GM19324 (cell line): ENCODE measurements at regions not wholly inside any gene's neighbourhood (a gene's known extent, or its start where the extent isn't known, plus 50 kb on each side); places are given as distances from the start of the nearest gene placed in this dataset.

Source experiments
- ATAC-seq: cut with Tn5 transposase; IDR thresholded peaks from one replicate; pipeline ENCODE4 v1.9.1; 2021; ENCODE audit warnings: mild to moderate bottlenecking, moderate library complexity; ENCODE audit not compliant: unreplicated experiment, low FRiP score

DNA sequence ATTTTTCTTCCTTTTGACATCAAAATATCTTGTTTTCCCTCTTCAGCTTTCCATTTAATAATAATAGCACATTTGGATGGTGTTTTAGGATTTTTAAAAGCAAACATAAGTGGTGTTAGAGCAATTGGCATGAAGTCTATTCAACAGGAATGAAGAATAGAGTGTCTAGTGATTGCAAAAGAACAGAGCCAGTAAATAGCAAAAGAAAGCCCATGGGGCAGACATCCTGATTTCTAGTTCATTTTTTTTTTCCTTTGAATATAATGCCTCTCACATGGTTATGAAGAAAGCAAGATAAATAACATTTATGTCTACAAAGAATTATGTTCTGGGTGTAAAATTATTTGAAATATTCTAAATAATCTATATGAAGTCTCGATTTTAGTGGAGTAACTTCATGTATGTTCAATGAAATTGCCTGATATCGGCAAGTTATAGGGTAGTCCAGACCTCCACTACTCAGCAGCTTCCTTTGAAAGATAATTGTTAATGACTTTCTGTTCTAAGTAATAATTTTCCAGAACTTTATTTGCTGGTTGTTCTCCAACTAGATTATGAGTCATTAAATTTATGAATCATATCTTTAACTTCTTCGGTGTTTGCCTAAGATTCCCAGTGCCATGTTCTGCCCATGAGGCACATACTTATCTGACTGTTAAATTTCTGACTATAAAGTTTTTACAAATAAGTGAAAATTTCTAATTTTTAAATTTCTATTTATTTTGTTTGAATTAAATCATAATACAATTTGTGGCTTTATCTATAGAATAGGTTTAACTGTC, 587.9 kb downstream of the TLL1 start:
- ATAC-seq = no peak

DNA sequence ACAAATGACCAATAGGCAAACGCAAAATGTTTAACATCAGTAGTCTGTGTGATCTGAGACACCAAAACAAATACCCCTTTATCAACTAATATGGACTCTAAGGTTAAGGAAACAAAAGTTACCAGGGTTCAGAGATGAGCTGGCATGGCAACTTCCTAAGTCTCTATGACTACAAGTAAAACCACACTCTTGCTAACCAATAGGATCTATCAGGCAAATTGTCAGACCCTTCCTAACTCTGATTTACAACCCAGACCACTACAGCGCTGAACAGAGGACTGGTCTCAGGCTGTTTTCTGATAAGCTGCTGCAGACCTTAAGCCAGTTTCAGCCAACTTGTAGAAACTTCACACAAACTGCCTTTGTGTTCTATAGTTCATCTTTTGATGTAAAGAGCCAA, 608.0 kb downstream of the TLL1 start:
- ATAC-seq = no peak

DNA sequence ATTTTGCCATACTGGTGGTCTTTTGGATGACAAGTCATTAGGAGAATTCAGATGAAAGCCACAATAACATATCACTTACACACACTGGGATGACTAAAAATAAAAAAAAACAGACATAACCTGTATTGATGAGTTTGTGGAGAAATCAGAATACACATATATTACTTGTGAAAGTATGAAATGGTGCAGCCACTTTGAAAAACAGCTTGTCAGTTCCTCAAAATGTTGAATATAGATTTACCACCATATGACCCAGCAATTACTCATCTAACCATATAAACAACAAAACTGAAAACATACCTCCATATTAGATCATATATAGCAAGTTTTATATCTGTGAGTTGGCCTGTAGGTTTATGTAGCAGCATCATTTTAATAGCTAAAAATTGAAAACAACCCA, 608.7 kb downstream of the TLL1 start:
- ATAC-seq = no peak

DNA sequence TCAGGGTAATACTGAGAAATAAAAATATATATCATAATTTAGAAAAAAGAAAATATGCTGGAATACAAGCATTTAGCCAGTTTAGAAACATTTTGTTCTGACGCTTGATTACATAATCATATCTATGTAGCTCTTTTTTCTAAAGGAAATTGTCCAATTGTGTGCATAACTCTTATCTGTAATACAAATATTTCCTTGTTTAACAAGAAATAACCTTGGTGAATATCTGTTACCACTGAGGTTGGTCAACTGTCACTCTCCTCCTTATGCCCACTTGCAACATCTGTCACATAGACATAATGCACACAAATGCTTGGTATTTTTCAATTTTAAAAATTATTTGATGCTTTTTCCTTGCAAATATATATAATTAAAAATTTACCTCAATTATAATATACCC, 609.7 kb downstream of the TLL1 start:
- ATAC-seq = no peak

DNA sequence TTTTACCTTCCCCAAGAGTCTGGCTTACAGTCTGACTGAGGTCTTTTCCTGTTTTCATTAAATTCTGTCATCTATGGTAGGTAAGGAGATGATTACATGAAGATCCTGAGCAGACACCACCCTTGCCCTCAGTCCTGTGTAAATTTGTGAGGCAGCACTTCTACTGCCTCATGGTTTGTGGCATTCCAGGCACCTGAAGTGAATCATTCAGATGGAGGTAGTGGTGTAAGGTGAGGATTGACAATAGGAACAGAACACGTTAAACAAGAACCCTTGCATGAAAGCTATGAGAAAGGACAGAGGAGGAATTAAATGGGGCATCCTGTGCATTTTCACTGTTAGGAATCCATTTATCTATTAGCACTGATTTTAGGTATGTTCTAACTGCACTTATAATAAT, 618.6 kb downstream of the TLL1 start:
- ATAC-seq = no peak

DNA sequence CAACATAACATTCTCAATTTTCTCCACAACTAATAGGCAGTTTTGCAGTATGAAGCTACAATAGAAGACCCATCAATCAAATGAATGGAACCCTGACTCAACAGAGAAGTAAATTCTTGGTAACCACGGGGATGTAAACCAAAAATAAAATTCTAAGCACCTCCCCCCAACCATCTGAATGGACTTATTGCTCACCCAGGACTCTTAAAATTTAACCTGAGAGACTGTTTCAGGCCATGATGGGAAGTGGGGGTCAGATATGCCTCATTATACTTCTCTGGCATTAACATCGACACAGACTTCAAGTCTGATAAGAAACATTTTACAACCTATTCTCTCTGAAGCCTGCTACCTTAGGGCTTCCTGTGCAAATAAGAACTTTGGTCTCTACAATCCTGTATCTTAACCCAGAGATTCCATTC, 620.9 kb downstream of the TLL1 start:
- no peak for ATAC-seq

DNA sequence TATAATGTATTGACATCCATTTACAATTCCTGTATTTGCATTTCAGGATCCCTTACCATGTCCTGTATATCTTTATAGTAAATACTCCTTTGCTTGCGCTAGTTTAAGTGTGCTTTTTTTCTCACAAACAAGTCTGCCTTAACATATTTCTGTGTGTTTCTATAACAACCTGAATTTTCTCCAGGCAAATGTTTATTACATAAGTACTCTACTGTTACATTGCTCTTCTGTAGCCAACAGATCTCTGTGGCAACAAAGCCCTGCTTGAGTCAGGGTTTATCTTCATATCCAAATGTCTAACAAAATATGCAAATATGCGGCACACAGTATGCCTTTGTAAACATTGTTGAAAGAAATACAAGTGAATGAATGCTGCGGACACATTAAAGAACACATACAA, 625.5 kb downstream of the TLL1 start:
- ATAC-seq = no peak

DNA sequence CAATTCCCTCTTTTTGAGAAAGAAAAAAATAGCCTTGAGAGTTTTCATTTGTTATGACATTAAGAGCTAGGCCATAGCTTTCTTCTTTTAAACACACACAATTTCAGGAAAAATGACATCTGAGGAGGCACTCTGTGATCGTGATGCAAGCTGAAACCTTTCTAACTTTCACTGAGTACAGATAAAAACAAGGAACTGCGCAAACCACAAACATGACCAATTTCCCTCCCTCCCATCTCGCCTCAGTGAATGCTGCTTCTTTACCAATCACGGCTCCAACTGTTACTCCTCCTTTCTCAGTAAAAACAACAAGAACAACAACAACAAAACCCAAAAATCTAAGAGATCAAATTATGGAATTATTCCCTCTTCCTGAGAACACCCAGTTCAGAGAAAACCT, 626.8 kb downstream of the TLL1 start:
- ATAC-seq = no peak

DNA sequence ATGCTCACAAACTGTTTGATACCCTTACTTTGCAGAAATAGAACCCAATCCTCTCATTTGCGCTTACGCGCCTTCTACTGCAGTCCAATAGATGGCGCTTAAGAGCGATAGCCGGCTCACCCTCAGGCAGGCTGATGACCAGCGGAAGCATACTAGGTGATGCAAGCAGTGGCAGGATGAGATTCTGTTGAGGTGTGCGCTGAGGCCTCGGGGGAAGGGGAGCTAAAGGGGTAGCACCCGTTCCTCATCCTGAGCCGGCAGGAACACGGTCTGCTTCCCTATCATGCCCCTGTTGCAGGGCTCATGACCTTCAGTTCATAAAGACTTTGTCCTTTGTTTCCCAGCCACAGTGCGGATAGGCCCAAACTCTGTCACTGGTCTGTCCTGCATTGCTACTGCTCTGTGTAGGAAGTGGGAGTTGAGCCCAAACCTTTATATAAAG, 628.9 kb downstream of the TLL1 start:
- ATAC-seq = no peak

DNA sequence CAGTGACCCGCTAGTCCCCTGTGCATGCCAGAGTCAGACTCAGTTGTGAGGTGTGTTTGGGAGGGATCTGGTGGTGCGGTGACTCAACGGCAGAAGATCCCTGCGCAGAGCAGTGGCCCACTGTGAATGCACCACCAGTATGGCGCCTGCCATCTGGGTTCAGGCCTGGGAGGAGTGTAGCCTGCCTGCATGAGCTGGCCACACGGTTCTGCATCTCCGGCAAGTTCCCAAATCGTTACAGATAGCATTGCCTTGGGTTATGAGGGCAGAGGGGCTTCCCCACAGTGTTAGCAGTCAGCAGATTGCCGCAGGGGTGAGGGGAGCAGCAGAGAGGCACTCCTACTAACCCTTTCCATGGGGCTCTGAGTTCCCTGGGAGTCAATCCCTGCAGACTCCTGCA, 629.6 kb downstream of the TLL1 start:
- ATAC-seq = no peak

DNA sequence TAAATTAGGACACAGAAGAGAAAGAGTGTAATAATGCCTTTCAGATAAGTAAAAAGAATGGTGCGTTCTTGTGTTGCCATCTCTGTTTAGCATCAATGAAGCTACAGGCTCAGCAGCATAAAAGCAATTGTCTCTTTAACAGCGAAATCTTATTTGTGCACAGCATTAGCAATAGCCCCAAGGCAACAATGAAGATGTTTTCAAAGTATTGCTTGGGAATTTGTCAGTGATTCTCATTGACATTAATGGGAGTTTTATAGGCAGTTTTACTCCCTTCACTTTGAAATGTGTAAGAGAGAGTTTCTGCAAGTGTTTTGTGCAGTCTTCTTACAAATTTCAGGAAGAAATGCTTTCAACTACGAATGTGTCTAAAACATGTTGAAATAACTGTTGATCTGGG, 633.0 kb downstream of the TLL1 start:
- ATAC-seq = no peak

DNA sequence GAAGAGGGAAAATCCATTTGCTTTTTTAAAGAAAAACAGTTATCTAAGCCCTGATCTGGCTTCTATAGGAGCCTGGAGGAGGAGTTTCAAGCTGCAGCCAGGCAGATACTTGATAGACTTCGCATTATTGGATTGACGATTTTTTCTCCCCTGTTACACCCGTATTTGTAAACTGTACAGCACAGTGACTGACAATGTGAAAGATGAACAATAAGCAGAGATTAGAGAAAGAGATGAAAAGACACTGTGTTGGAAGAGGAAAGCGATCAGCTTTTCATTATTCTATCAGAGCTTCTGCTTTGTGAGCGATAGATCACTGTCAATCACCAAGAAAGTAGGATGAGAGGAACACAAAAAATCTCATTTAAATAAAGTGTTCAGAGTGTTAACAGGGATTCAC, 639.2 kb downstream of the TLL1 start:
- ATAC-seq = no peak

DNA sequence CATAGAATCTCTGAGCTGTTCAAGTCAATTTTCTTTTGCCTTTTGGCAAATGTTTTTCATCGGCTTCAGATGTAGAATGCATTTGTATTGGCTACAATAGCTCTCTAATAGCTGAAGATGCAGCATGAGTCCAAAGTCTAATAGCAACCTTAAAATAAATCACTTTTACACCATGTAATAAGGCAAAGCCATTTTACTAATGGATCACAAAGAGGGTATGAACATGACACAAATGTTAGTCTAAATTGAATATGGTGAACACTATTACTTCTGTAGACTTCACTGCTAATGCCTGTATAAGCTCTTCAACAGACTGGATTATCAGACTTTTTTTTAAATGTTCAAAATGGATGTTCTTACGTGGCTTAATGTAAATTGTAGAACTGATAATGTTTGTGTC, 645.3 kb downstream of the TLL1 start:
- no peak for ATAC-seq

DNA sequence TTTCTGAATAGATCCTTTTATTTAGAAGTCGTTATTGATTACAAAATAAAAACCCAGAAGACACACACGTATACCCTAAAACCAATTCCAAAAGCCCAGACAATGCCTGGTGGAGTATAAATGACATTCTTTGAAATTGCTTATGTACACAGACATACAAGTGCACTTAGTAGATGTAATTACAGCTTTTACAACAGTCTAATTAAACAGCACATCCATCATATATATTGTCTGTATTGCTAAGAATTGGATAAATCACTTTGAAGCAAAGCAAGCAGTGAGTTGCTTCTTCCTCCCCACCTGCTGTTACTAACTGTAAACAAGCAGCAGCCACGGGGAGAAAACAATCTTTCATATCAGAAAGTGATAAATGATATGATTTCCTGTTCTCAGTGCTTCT, 645.7 kb downstream of the TLL1 start:
- ATAC-seq = no peak

DNA sequence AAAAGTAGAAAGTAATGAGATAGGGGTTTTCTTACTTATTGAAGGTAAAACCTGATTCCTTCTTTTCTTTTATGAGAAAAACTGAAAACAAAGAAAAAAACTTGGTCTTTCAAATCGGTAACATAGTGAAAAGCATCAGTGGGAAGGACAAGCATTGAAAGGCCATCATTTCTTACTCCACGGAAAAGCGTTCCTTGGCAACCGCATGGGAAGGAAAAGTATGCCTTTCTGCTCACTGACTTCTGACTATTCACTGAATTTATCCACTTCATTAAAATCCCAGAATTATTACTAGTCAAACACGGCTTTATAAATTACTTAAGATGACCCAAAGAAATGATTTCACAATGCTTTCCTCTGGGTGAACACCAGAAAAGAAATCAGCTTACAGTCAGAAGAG, 646.7 kb downstream of the TLL1 start:
- ATAC-seq = no peak

DNA sequence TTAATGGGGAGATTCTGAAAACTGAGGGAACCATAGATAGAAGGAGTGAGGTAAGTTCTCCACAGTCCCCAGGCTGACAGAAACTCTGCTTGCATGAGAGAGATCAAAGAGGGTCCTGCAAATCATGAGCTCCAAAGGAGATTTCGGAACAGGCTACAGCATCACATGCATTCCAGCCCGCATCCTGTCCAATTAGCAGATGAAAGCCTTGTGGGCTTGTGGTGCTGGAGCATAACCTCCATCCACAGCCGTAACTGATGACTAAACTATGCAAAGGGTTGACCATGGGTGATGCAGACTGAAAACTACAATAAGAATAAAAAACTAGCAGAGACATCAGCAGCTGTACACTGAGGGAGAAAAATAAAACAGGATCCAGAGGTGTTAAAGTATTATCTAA, 654.5 kb downstream of the TLL1 start:
- no peak for ATAC-seq

DNA sequence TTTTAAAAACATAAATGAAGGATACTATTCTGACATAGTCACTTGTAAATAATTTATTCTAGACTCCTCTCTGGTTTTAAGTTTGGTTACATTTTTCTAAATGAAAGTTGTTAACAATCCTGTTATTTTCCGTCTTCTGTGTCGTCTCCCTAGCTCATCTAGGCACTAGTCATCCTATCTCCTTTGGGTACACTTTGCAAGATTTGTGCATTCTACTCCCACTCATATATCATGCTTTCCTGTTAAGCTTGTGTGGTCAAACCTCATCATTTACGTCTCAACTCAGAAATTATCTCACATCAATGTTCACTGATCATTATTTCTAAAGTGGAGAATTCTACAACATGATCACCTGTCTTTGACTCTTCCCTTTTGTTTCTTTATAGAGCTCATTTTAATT, 658.7 kb downstream of the TLL1 start:
- ATAC-seq = no peak

DNA sequence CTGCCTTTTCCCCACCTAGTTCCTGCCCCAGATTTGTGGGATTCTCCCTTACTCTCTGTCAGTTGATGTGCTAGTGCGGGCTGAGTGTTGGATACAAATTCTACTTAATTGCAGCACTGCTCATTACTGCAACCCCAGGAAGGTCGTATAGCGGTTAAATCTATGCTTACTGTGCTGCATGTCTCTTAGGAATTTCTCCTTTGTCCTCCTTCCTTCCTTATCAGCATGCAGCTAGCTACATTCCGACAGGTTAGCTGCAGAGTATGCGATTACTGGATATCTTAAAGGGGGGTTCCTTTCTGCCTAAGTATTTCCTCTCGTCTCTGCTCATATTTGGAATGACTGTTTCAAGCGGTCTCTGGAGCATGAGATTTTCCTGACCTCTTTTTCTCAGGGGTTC, 662.8 kb downstream of the TLL1 start:
- ATAC-seq = no peak

DNA sequence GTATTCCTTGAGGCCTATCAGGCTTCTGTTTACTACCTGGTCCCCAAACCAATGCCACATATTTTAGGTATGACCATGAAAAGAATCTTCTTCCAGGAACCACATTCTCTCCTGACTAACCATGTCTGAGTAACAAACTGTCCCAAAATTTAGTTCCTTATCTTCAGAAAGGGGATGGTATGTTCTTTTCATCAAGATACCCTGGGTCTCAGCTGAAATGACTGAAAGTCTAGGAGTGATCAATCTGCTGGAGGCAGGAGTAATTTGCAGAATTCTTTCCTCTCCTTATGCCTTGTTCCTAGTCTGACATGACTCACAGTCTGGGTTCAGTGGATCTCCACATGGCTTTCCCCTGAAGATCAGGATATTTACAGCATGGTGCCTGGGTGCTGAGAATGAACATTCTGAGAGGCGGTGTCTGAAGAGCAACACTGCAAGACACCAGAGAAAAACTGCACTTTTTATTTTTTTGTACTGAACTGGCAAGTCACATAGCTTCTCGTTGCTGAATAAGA, 665.5 kb downstream of the TLL1 start:
- no peak for ATAC-seq

DNA sequence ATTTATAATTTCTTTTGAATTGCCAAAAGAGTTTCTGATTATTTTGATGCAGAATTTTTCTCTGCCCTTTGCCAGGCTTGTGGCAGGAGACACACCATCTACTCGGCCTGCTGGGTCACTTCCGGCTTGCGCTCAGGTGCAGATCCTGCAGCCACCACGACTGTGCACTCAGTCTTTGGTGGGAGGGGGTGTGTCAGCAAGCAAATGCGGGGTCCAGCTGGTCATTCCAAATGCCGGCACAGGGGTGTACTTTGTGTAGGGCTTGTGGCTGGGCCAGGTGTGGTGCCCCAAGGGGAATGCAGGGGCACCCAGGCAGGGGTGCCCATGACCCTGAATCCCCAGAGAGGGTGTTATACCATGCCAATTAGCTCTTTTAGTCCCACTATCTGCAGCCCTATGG, 673.0 kb downstream of the TLL1 start:
- no peak for ATAC-seq

DNA sequence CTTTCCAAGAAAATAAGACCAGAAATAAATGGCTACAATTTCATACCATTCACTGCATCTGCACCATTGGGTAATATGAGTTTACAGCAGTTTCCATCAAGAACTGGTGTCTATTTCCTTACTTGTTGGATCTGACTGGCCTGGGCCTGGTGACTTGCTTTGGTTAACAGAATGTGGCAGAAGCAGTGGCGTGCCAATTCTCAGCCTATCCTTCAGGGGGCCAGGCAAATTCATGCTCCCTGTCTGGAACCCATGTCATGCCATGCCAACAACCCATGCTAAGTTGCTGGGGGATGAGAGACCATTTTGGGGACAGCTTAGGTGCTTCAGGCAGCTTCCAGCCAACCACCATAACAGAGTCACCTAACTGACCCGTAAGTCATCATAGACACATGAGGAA, 656.7 kb downstream of the SPOCK3 start:
- no peak for ATAC-seq

DNA sequence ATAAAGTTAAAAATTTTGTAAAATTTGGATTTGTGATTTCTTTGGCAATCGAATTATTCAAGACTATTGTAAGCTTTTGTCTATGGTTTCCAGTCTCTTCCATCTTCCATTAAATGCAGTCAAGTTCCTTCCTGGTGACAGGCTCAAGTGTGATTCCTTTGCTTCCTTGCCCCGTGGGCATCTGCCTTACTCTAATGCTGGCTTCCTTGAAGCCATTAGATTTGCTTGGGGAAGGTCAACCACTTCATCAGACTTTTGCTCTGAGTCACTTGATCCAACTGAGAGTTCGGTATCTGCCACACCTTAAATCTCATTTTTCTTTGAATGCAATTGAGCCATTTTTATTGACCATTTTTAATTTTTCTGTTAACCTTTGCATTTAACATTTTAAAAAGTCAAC, 648.8 kb downstream of the SPOCK3 start:
- no peak for ATAC-seq
